DND-41 (cell line): ENCODE measurements at regions not wholly inside any gene's neighbourhood (a gene's known extent, or its start where the extent isn't known, plus 50 kb on each side); places are given as distances from the start of the nearest gene placed in this dataset.

Source experiments
- ATAC-seq: fragments of 200-7000 bp; cut with Tn5 transposase; 3 replicates; pipeline ENCODE4 v1.9.1; 2021; ENCODE audit warnings: low read depth; ENCODE audit not compliant: insufficient read depth
- DNase-seq: peaks from one replicate; pipeline ENCODE4 v3.0.0-alpha.2; 2020
- H2AFZ ChIP-seq: 2 replicates; pipeline ENCODE4 v1.6.0; 2012; ENCODE audit warnings: low read depth, low read length
- H3K27ac ChIP-seq: 2 replicates; pipeline ENCODE4 v1.5.1; 2012; ENCODE audit warnings: low read length, inconsistent platforms
- H3K27me3 ChIP-seq: fragments of 200-600 bp; sonication (generic); 2 replicates; pipeline ENCODE4 v1.6.0; 2012; ENCODE audit warnings: low read length, mild to moderate bottlenecking, inconsistent platforms; ENCODE audit not compliant: insufficient read depth, poor library complexity
- H3K36me3 ChIP-seq: 2 replicates; pipeline ENCODE4 v1.5.1; 2012; ENCODE audit warnings: low read length, inconsistent platforms; ENCODE audit not compliant: insufficient read depth
- H3K4me1 ChIP-seq: 2 replicates; pipeline ENCODE4 v1.5.1; 2012; ENCODE audit warnings: mild to moderate bottlenecking, low read length; ENCODE audit not compliant: insufficient read depth
- H3K4me2 ChIP-seq: 2 replicates; pipeline ENCODE4 v1.6.0; 2012; ENCODE audit warnings: mild to moderate bottlenecking, moderate library complexity, low read length, inconsistent platforms; ENCODE audit not compliant: insufficient read depth
- H3K4me3 ChIP-seq, 2 experiments: fragments of 200-600 bp in 1 of 2; shearing (Covaris generic) in 1 of 2; 2 replicates each; pipeline ENCODE4 v1.5.1; 2012 to 2016; ENCODE audit warnings: inconsistent platforms in 2 of 2, low read length in 2 of 2, mild to moderate bottlenecking in 2 of 2, low read depth in 1 of 2, moderate library complexity in 1 of 2
- H3K79me2 ChIP-seq: 2 replicates; pipeline ENCODE4 v1.6.0; 2012; ENCODE audit warnings: low read length, inconsistent platforms; ENCODE audit not compliant: insufficient read depth
- H3K9ac ChIP-seq: 2 replicates; pipeline ENCODE4 v1.6.0; 2012; ENCODE audit warnings: low read depth, mild to moderate bottlenecking, inconsistent platforms, low read length, moderate library complexity
- H3K9me3 ChIP-seq: 2 replicates; pipeline ENCODE4 v1.5.1; 2012; ENCODE audit warnings: low read length, moderate library complexity, mild to moderate bottlenecking, inconsistent platforms; ENCODE audit not compliant: insufficient read depth, severe bottlenecking
- H4K20me1 ChIP-seq: 2 replicates; pipeline ENCODE4 v1.6.0; 2012; ENCODE audit warnings: low read length; ENCODE audit not compliant: insufficient read depth
- EZH2 ChIP-seq: IDR thresholded peaks from 3 replicates; pipeline ENCODE4 v1.6.1; 2012; ENCODE audit warnings: borderline replicate concordance, low read depth, mild to moderate bottlenecking, moderate library complexity, low read length, inconsistent platforms; ENCODE audit not compliant: severe bottlenecking
- TF ChIP-seq, protein P1 (sequence below): IDR thresholded peaks from 2 replicates; pipeline ENCODE4 v1.5.1; 2012; ENCODE audit warnings: borderline replicate concordance, low read length, moderate library complexity, mild to moderate bottlenecking; ENCODE audit not compliant: poor library complexity, severe bottlenecking; ENCODE audit errors: extremely low read depth

DNA sequence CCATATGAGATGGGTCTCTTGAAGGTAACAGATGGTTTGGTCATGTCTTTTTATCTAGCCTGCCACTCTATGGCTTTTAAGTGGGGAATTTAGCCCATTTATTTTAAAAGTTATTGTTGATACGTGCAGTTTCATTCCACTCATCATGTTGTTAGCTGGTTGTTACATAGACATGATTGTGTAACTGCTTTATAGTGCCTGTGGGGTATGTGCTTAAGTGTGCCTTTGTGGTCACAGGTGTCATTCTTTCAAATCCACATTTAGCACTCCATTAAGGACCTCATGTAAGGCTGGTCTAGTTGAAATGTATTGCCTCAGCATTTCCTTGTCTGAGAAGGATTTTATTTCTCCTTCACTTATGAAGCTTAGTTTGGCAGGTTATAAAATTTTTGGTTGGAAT, 263.8 kb upstream of the LUZP2 start:
- TF ChIP-seq, protein P1, sequence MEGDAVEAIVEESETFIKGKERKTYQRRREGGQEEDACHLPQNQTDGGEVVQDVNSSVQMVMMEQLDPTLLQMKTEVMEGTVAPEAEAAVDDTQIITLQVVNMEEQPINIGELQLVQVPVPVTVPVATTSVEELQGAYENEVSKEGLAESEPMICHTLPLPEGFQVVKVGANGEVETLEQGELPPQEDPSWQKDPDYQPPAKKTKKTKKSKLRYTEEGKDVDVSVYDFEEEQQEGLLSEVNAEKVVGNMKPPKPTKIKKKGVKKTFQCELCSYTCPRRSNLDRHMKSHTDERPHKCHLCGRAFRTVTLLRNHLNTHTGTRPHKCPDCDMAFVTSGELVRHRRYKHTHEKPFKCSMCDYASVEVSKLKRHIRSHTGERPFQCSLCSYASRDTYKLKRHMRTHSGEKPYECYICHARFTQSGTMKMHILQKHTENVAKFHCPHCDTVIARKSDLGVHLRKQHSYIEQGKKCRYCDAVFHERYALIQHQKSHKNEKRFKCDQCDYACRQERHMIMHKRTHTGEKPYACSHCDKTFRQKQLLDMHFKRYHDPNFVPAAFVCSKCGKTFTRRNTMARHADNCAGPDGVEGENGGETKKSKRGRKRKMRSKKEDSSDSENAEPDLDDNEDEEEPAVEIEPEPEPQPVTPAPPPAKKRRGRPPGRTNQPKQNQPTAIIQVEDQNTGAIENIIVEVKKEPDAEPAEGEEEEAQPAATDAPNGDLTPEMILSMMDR = no peak
- no peak for TF ChIP-seq EZH2
- H3K4me2 ChIP-seq = no peak overlapping the region
- ATAC-seq (peak; percentile 42; the same call in 1 of the 3 replicates), DNase-seq (no peak)
- H3K4me1 ChIP-seq = no peaks in the 10 kb centered on the region
- H3K36me3 ChIP-seq = no peaks in the 10 kb centered on the region
- H3K27ac ChIP-seq = no peak overlapping the region
- no peak overlapping the region for H3K9ac ChIP-seq
- H3K27me3 ChIP-seq = no peaks in the 10 kb centered on the region
- no peaks in the 10 kb centered on the region for H3K79me2 ChIP-seq
- no peaks in the 10 kb centered on the region for H4K20me1 ChIP-seq
- H2AFZ ChIP-seq = no peak overlapping the region
- no peaks in the 10 kb centered on the region for H3K9me3 ChIP-seq
- no peak overlapping the region for H3K4me3 ChIP-seq

DNA sequence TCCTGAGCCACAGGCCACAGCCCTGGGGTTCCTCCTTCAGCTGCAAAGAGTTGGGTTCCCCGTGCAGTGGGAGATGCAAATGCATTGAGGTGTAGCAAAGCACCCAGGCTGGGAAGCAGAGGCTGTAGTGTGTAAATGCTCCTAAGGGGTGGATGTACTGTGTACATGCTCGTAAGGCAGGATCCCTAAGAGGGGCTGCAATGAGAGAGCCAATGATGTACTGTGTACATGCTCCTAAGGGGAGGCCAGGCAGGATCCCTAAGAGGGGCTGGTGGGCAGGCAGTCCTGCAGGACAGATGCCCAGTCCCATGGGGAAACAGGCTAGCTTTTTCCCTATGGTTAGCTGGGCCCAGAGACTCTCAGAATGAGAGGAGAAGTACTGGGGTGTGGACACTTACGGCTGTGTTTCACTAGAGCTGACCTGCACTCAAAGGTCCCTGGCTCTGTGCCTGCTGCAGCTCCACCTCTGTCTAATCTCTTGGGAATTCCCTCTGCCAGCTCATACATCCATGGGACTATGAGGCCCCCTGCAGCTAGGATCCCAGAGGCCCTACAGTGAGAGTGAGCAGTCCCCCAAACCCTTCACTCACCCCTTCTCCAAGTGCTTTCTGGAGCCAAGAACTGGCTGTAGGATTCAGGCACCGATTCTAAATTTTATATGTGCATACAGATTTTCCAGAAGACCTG, 261.9 kb upstream of the LUZP2 start:
- no peak overlapping the region for H3K4me3 ChIP-seq
- H4K20me1 ChIP-seq = no peaks in the 10 kb centered on the region
- no peak overlapping the region for H3K27ac ChIP-seq
- TF ChIP-seq, protein P1 = no peak
- TF ChIP-seq EZH2 = no peak
- H2AFZ ChIP-seq = no peak overlapping the region; the same call in 1 of the 2 replicates
- H3K36me3 ChIP-seq = no peaks in the 10 kb centered on the region
- no peaks in the 10 kb centered on the region for H3K9me3 ChIP-seq
- H3K27me3 ChIP-seq = no peaks in the 10 kb centered on the region
- H3K4me2 ChIP-seq = no peak overlapping the region
- no peaks in the 10 kb centered on the region for H3K79me2 ChIP-seq
- H3K4me1 ChIP-seq = no peaks in the 10 kb centered on the region
- DNase-seq (no peak), ATAC-seq (no peak)
- H3K9ac ChIP-seq = no peak overlapping the region

DNA sequence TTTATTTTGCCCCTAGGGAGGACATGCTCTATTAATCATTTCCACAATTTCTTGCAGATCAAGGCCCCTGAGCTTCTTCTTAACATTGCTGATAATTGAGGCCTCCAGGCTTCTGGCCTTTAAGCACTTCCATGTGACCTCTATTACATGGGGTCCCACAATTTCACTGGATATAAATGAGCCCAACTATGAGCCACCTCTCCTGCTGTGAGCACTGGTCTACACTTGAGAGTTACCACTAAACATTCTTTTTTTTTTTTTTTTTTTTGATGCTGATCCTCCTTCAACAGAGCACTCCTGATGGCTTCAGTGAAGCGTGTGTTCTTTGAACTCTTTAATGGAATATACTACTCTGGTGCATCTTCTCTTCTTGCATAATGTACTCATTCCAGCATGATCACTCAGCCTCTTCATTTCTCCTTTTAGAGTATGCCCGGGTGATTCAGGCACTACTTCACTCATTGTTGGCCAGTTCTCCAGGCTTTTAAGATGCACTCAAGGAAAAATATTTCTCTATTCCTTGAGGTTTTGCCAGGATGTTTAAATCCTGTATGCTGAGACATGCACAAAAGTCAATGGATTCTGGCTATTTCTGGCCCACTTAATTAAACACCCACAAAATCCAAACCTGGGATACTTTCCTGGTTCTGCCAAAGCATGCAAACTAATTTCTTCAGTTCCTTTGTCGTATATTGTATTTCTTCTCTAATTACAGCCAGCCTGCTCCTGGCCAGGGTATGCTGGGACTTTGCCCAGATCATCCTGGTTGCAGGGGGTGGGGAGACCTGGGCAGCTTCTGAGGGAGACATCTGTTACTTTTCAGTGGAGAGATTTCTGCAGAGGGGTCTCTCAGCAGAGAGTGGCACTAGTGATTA, 257.8 kb upstream of the LUZP2 start:
- Histone ChIP-seq H3K27ac (no peak overlapping the region), H3K9ac (no peak overlapping the region), H3K4me3 (no peak overlapping the region), H3K36me3 (no peaks in the 10 kb centered on the region), H3K4me1 (no peaks in the 10 kb centered on the region), H4K20me1 (no peaks in the 10 kb centered on the region), H3K79me2 (no peaks in the 10 kb centered on the region), H2AFZ (no peak overlapping the region), H3K27me3 (no peaks in the 10 kb centered on the region), H3K9me3 (no peaks in the 10 kb centered on the region), H3K4me2 (no peak overlapping the region)
- DNase-seq (no peak), ATAC-seq (no peak)
- TF ChIP-seq, protein P1 = no peak
- no peak for TF ChIP-seq EZH2
